ENCODE measurements at regions not wholly inside any gene's neighbourhood (a gene's known extent, or its start where the extent isn't known, plus 50 kb on each side); places are given as distances from the start of the nearest gene placed in this dataset.

DNA sequence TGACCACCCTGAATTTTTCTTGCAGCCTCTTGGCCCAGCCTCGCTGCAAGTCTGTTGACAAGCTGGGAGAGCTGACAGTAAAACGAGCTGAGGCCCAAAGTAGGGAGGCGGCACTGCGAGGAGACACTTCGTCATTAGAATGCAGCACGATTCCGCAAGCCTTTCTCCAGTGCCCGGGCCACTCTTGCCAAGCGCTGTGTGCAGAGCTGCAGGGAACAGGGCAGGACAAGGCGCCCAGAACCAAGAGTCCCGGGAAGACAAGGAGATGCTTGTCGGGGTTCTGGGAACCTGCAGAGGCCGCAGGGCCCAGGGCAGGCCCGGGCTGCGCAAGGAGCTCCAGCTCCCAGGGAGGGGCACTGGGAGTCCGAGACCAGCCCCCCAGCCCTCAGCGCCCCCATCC lies 187.1 kb downstream of the BCOR start:
- DNase-seq = no peak

DNA sequence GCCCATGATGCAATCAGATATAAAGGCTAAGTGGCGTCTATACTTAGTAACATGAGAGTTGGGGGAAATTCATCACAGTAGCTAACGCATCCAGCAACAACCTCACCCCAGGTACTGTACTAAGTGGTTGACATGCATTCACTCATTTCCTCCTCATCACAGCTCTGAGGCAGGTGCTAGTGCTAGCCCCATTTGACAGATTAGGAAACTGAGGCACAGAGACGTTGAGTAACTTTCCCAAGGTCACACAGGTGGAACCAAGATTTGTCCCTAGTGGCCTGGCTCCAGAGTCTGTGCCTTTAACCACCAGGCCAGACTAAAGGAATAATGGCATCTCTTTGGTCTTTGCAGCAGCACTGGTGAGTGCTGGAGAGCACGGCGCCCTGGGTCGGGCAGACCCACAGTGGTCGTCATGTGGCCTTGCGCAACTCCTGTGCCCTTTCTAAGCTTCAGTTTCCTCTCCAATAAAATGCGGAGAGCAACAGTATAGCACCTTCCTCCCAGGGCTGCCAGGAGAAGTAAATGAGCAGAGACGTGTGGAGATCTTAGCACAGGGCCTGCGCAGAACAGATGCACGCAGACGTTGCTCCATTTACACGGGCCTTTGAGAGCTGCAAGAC lies 186.4 kb downstream of the BCOR start:
- no peak for DNase-seq

DNA sequence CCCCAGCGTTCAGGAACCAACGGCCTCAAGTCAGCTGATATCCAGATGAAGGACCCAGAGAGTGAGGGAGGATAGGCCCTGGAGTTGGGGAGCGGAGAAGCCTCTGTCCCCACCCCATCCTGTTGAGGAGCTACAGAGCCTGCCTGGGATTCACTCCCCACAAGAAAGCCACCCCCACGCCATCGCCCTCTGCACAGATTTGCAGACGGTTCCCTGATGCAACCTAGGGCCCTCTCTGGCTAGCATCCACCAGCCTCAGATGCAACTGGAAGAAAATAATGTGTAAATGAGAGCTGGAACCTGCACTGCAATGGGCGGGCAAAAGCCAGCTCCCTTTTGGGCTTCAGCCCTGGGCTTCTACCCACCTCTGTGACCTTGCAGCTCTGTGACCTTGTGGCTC lies 185.6 kb downstream of the BCOR start:
- no peak for DNase-seq

DNA sequence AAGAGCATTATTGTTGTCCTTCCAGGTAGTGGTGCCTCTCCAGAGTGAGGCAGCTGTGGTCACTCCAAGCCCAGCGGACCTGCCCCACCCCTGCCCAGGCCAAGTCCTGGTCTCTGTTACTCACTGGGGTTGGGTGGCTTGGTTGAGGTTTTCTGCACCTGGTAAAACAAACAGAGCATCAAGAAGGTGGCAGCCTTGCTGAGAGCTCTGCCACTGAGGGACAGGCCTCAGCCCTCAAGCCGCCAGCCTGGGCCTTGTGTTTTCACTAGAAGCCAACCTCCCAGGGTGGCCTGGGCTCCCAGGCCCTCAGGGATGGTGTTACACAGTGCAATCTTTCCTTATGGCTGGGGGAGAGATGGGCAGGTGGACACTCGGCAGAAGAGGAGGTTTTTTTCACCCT lies 182.7 kb downstream of the BCOR start:
- DNase-seq = no peak

DNA sequence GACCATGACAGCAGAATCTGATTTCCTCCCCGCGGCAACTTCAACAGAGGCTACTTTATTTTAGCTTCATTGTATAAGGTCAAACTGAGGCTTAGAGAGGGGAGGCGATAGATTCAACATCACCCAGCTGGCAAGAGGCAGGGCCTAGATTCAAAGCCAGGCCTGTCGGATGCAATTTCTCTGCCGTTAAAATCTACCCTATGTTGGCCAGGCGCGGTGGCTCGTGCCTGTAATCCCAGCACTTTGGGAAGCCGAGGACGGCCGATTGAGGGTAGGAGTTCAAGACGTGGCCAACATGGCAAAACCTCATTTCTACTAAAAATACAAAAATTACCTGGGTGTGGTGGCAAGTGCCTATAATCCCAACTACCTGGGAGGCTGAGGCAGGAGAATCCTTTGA lies 182.2 kb downstream of the BCOR start:
- DNase-seq = no peak

DNA sequence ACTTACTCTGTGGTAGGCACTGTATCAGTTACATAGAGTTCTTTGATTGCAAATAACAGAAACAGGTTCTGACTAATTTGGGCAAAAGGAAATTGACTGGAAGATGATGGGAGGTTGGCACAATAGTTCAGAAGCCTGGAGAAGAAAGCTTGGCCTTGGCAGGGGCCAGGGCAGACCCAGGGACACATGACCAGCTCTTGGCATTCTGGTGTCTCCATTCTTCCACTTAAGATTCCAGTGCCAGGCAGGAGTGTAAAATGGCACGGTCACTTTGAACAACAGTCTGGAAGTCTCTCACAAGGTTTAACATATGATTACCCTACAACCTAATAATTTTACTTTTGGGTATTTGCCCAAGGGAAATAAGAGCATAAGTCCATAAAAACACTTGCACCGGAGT lies 175.9 kb downstream of the BCOR start:
- DNase-seq = no peak

DNA sequence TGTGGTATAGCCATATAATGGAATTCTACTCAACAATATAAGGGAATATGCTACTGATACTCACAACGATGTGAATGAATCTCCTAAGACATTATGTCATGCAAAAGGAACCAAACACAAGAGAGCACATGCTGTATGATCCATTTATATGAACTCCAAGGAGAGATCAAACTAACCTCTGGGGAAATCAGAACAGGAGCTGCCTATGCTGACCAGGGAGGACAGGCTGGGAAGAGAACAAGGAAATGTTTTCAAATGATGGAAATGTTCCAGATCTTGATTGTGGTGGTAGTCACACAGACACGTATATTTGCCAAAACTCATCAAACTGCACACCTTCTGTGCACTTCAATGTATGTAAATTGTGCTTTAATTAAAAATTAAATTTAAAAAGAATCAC lies 175.3 kb downstream of the BCOR start:
- DNase-seq = no peak

DNA sequence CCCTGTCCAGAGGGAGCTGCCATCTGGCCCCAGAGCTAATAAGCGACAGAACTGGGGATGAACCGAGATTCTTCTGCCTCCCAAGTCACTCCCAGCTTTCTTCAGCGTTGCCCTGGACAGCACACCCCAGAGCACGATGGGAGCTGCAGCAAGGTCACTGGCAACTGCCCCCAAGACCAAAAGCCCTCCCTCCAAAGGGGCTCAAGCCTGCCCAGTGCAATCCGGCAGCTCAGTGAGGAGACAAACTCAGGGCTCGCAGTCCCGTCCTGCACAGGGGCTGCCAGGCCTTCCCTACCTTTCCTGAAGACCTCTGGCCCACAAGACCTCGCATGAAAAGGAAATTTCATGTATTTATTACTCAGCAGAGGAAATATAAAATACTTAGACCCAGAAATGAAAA lies 174.8 kb downstream of the BCOR start:
- no peak for DNase-seq

DNA sequence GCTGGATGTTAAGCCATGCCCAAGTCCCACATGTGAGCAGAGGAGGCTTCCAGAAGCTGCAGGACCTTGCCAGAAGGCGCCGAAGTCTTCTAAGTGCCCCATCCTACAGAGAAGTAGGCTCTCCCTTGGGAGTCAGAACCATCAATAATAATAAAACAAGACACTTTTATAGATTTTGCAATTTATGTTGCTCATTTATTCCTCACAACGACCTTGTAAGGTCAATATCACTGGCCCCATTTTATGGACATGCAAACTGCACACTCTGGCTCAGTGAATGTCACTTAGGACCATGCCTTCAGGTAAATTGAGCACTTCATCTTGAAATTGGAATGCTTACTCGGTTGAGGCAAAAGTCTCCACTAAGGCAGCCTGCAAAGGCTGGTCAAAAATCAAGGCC lies 170.4 kb downstream of the BCOR start:
- DNase-seq = no peak

DNA sequence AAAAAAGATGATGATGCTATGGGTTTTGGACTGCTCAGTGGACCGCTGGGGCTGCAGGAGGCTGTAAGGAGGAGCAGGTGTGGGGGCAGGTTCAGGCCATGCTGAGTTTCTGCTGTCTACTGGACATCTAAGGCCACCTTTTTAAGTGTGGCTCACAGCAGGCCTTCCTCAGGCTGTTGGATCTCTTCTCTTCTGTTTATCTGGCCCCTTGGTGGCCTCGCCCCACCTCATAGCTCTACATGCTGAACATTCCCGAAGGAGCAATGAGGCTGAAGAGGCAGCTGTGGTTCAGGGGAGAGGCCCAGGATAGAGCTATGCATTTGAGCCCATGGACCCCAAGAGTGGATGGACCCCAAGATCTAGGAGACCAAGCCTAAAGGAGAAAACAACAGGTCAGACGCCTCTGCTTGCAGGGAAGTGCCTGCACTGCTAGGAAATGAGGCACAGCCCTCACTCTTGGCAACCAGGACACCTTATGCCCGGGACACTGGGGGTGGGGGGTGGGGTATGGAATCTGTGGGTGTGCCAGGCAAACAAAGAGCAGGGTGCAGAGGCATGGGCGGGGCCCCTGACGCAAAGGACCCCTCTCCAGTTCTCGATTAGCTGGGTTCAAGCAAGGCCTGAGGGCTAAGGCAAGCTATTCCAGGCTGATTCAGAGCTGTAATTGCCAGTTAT lies 168.9 kb downstream of the BCOR start:
- DNase-seq = no peak

DNA sequence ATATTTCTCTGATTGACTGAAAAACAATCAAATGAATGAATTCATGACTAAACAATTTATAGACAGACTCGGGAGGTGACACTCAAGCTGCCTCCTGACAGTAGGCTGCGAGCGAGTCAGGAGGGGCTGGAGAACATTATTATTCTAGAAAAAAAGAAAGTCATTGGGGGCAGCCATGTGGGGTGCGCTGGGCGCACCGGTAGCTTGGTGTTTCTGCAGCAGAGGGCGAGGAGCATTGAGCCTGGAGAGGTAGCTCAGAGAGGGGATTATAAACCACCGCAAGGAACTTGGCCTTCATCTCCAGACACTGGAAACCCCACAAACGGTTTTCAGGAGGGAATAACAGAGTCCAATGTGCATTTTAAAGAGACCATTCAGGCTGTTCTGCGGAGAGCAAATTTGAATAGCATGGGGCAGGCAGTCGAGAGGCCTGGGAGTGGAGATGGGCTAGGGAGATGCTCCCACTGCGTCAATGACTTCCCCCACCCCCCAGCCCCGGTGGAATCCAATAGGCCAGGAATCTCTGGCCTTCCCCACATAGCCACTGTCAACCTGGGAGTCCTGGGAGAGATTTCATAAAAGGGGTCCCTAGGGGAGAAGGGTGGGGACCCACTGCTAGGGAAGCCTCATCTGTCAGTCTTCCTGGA lies 168.3 kb downstream of the BCOR start:
- no peak for DNase-seq

DNA sequence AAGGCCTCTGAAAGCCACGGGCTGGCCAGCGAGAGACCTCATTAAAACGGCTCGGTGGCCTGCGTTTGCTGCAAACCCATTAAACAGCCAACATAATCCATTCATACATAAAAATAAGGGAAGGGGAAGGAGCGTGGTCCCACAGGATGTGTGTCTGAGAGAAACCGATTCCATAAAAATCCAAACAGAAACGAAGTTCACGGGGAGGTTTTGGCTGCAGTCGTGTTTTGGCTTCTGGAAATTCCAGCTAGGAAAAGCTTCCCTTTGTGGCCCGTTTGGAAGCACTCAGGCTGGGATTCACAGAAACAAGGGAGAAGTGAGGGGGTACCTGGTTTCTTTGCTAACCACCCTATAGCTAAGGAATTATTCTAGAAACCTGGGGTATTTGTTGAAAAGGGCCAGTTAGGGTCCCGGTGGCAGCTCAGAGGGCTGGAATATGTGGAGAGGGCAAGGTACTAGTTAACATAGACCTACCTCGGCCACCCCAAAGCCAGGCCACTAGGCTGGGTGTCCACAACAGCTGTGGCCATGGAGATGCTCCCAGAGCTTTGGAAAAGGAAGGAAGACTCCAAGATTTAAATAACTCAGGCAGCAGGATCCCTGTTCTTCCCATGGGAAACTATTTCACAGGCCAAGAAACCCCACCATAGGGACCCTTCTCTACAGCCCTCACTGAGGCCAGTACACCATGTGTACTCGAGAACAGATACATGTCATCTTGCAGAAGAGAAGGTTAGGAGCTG lies 166.8 kb downstream of the BCOR start:
- no peak for DNase-seq

DNA sequence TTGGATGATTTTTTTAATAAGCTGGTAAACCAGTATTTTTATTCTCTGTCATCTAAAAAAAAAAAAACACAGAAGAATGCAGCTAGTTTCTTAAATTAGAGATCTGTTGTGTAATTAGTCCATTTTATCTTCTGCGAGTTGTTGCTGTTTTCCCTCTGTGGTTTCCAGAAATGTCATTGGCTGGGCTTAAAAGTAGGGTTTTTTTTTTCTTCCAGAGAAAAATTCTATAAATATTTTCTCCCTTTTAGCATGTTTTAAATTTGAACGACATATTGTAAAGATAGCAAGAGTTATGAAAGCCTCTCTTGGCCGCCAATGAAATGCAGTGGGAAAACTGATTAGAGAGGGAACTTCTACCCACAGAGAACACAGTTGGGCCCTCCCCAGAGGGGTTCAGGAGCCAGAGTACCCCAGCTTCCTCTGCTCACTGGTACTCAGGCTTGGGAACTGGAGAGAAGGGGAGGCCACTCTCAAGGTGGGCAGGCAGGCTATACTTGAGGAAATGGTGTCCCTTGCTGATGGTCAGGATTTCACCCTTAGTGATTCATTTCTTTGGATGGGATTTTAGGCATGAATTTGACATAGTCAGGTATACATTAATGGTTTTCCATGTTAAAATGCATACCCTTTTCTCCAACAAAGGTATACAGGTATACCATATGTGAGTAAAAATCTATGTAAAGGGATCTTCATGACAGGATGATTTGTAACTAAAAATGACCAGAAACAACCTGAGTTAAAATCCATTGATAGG lies 166.1 kb downstream of the BCOR start:
- DNase-seq = no peak

DNA sequence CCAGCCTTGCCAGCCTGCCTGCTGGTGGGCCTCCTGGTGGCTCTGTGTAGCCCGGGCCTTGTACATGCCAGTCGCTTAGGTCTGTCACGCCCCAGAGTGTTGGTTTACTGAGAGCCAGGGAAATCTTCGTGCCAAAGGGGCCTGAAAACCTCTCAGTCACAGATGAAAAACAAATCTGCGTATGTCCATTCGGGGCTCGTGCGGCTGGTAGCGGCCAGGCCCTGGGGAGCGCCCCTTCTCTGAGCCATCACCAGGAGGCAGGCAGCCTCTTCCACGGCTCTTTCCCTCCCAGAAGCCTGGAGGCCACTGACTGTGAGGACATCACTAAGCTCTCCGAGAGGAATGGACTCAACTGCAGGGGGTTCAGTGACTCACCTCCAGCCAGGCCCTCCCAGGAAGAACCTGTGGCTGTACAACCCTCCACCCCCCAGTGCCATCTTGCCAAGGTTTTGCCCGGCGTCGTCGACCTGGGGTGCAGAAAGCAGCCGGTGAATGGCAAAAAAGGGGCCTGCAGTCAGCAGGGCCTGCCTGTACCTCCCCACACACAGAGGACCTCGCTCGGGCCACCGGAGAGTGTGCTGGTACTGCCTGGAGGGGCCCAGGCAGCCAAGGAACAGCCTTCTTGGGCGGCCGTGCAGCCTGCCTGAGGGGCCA lies 162.2 kb downstream of the BCOR start:
- no peak for DNase-seq

DNA sequence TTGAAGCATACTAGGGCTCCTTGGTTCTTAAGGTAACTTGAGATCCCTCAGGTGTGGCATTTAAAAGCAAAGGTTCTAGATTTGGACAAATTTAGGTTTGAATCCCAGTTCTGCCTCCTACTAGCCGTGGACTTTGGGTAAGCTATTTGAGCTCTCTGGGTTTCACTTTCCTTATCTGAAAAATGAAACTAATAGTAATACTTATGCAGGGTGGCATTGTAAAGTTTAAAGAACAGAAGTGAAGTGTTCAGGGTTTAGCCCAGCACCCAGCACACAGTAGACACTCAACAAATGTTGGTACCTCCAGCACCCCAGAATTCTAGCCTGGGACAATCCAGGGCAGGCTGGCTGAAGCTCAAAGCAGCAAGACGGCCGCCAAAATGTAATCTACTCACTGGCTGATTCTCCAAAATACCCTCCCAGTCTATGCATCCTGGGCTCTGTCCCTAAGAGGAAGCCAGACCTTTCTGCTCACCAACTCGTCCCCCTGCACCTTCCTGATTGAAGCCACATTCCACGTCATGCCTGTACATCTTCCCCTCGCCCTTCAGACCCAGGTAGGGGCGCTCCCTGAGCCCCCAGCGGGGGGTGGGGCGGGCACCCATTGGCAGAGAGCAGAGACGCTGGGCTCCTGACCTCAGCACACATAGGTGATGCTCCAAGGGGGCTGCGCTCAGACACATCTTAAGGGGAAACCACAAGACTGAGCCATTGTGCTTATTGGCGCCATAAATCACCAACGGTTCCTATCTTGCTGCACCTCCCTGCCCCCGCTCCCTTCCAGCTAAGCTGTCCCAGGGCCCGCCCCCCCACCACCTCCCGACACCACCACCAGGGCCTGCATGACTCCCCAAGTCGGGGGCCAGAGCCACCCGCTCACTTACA lies 160.6 kb downstream of the BCOR start:
- no peak for DNase-seq

DNA sequence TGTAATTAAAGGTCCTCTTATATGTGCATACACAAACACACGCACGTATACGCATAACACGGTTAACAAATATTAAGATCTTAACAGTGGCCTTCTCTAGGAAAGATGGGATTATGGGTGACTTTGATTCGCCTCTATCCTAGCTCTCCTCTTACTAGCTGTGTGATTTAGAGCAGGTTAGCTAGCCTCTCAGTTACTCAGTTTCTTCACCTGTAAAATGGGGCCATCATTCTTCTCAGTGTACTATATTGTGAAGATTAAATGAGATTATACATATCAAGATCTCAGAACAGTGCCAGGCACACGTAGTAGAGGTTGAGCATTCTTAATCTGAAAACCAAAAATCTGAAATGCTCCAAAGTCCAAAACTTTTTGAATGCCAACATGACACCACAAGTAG lies 159.3 kb downstream of the BCOR start:
- no peak for DNase-seq

DNA sequence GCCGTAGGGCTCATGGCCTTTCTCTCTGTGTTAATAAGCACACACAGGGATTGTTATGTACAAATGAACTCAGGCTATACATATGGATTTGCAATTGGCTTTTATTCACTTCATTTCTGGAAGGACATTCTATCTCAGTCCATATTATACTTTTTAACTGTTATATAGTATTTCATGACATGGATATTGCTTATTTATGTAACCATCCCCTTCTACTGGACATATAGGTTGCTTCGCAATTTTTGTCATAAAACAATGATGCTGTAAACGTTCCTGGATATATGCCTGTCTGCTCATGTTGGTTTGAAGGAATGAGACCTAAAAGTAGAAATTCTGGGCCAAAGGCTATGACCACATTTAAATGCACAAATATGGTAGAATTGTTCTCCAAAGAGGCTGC lies 158.1 kb downstream of the BCOR start:
- no peak for DNase-seq

DNA sequence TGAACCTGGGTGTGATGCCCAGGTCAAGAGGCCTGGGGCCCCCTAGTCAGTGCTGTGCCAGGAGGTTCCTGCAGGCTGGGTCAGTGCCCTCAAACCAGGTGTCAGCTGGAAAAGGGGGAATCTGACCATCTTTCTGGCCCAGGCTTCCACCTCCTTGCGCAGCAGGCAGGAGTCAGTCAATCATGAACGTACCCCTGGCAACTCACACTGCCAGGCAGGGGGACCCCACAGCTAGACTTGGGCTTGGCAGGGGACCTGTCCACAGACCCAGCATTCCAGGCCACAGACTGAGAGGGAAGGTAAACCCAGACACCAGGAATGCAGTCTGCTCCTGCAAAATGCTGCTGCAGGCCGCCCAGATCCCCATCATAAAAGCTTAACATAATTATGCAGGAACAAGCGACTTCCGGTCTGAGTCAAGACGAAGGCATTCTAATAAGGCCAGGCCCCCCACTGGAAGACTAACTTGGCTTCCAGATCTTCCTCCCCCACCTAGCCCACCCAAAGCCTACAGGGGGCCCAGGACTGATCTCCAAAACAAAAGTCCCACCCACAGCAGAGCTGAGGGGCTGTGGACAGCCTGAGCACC lies 156.3 kb downstream of the BCOR start:
- DNase-seq = no peak

DNA sequence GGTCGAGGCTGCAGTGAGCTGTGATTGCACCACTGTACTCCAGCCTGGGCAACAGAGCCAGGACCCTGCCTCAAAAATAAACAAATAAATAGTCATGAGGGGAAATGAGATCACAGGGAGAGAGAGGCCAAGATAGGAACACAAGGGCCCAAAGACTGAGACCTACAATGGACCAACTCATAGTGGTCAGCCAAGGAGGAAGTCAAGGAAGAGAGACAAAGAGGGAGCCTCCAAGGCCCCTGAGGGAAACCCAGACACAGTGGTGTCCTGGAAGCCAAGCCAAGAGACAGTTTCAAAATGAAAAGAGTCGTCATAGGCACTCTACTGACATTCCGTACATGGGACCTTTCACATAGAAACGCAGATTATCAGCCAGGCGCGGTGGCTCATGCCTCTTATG lies 153.3 kb downstream of the BCOR start:
- DNase-seq = no peak

DNA sequence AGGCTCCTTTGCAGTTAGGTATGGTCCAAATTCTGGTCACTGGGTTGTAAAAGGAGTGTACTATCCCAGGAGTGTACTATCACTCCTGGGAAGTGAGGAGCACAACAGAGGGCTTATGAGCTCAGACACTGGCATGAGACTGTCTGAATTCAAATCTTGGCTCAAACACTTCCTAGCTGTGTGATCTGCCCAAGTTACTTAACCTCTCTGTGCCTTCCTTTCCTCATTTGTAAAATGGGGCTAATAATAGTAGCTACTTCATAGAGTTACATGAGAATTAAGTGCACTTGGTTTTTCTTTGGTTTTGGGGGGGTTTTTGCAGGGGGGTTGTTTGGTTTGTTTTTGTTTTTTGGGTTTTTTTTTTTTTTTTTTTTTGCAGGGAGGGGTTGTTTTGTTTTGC lies 152.0 kb downstream of the BCOR start:
- no peak for DNase-seq

DNA sequence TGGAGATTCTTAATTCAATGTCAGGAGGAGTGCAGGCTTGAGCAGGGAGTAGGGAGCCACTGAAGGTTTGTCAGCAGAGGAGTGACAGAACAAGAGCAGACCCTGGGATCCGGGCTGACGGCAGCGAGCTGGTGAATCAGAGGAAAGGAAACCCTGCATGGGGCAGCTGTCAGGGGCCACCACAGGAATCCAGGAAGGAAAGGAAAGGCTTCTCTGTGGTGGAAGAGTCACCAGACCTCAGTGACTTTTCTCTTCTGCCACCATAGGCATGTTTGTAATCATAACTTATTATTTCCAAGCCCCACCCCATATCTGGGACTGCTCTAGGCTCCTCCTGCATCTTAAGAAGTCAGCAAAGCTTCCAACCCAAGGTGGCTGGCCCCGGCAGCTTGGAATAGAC lies 150.9 kb downstream of the BCOR start:
- DNase-seq = no peak

All from eye (tissue), 1 donor.